Sciatic nerve (tissue), 2 donors: ENCODE measurements at regions not wholly inside any gene's neighbourhood (a gene's known extent, or its start where the extent isn't known, plus 50 kb on each side); places are given as distances from the start of the nearest gene placed in this dataset.

Source experiments
- ATAC-seq: fragments of 200-7000 bp; cut with Tn5 transposase; one replicate; pipeline ENCODE4 v1.9.1; 2020; ENCODE audit warnings: mild to moderate bottlenecking, moderate library complexity
- DNase-seq: peaks from one replicate; pipeline ENCODE4 v3.0.0-alpha.2; 2020; ENCODE audit warnings: low spot score
- intact Hi-C: fragments of 100-400 bp; cut with DNase I; formaldehyde crosslinking; loops from one replicate; pipeline ENCODE4 v1.14.2; 2022
- donor health status: DM: no; HTN: no; CAD: no.
- donor health status: DM: no; HTN: no; CAD: no.

- intact Hi-C loops: no loop called here
Observed at GRCh38 chr4:125091541-125091940, 223.2 kb upstream of the FAT4 start.

GRCh38 chr4:125091101-125091500, 223.7 kb upstream of the FAT4 start:
- ATAC-seq: no peak
- intact Hi-C loops: no loop called here
- DNase-seq: no peak

More at GRCh38 chr4:125091541-125091940, 223.2 kb upstream of the FAT4 start:
- DNase-seq (no peak), ATAC-seq (no peak)

GRCh38 chr4:125084608-125085007, 230.1 kb upstream of the FAT4 start:
- DNase-seq (no peak), ATAC-seq (no peak)
- intact Hi-C loops: no loop called here

GRCh38 chr4:125082729-125083417, 231.9 kb upstream of the FAT4 start:
- no peak for DNase-seq
- ATAC-seq: no peak
- intact Hi-C loops: no loop called here

GRCh38 chr4:125072269-125072668, 242.5 kb upstream of the FAT4 start:
- intact Hi-C loops: no loop called here
- ATAC-seq (no peak), DNase-seq (no peak)

GRCh38 chr4:125070861-125071260, 243.9 kb upstream of the FAT4 start:
- no peak for ATAC-seq

GRCh38 chr4:125062115-125063050, 252.4 kb upstream of the FAT4 start:
- intact Hi-C loops: no loop called here
- ATAC-seq: no peak
- no peak for DNase-seq

More at GRCh38 chr4:125070861-125071260, 243.9 kb upstream of the FAT4 start:
- intact Hi-C loops: no loop called here
- no peak for DNase-seq

- ATAC-seq (no peak), DNase-seq (no peak)
- intact Hi-C loops: no loop called here
Observed at GRCh38 chr4:125060376-125060775, 254.4 kb upstream of the FAT4 start.

- DNase-seq (no peak), ATAC-seq (no peak)
- intact Hi-C loops: no loop called here
Observed at GRCh38 chr4:125049711-125050110, 265.0 kb upstream of the FAT4 start.

- intact Hi-C loops: no loop called here
- ATAC-seq (no peak), DNase-seq (no peak)
Observed at GRCh38 chr4:125045311-125045710, 269.4 kb upstream of the FAT4 start.

- no peak for ATAC-seq
- DNase-seq: no peak
- intact Hi-C loops: no loop called here
Observed at GRCh38 chr4:125044886-125045285, 269.9 kb upstream of the FAT4 start.

- intact Hi-C loops: no loop called here
- no peak for ATAC-seq
Observed at GRCh38 chr4:125043486-125043885, 271.3 kb upstream of the FAT4 start.

GRCh38 chr4:125042041-125042440, 272.7 kb upstream of the FAT4 start:
- no peak for ATAC-seq
- no peak for DNase-seq
- intact Hi-C loops: no loop called here

More at GRCh38 chr4:125043486-125043885, 271.3 kb upstream of the FAT4 start:
- DNase-seq: no peak

- DNase-seq (no peak), ATAC-seq (no peak)
- intact Hi-C loops: no loop called here
Observed at GRCh38 chr4:125041372-125041930, 273.3 kb upstream of the FAT4 start.

GRCh38 chr4:125039550-125039949, 275.2 kb upstream of the FAT4 start:
- no peak for ATAC-seq
- intact Hi-C loops: no loop called here
- no peak for DNase-seq

GRCh38 chr4:125022855-125023501, 291.8 kb upstream of the FAT4 start:
- DNase-seq (no peak), ATAC-seq (no peak)
- intact Hi-C loops: no loop called here

- DNase-seq (no peak), ATAC-seq (no peak)
- intact Hi-C loops: no loop called here
Observed at GRCh38 chr4:125021189-125021588, 293.6 kb upstream of the FAT4 start.

GRCh38 chr4:125020089-125021034, 294.4 kb upstream of the FAT4 start:
- DNase-seq (no peak), ATAC-seq (no peak)
- intact Hi-C loops: no loop called here
